Right lobe of liver (tissue), 4 donors: ENCODE measurements at regions not wholly inside any gene's neighbourhood (a gene's known extent, or its start where the extent isn't known, plus 50 kb on each side); places are given as distances from the start of the nearest gene placed in this dataset.

Source experiments
- CTCF ChIP-seq, 4 donors: fragments of 200-600 bp in 3 of 4; fragments of 450-650 bp in 1 of 4; IDR thresholded peaks; one replicate each; pipeline versions ENCODE4 v1.5.1 to v1.8.0; 2016 to 2022; ENCODE audit warnings: antibody characterized with exemption in 4 of 4, mild to moderate bottlenecking in 2 of 4
- POLR2A ChIP-seq: fragments of 450-650 bp; IDR thresholded peaks from one replicate; pipeline ENCODE4 v1.6.1; 2017; ENCODE audit warnings: antibody characterized with exemption, mild to moderate bottlenecking
- donor health status: DM: no; HTN: no; CAD: no.
- donor health status: DM: no; HTN: no; CAD: no.
- donor health status: DM: no; HTN: yes; CAD: no.

- TF ChIP-seq CTCF (IDR thresholded peaks at IDR 0.05) (no peak), POLR2A (no peak)
Observed at GRCh38 chr4:63302078-63302477, 1107.2 kb downstream of the TECRL start.
